HCT116 (cell line): ENCODE measurements at regions not wholly inside any gene's neighbourhood (a gene's known extent, or its start where the extent isn't known, plus 50 kb on each side); places are given as distances from the start of the nearest gene placed in this dataset.

Experiments
- POLR2A ChIP-seq: IDR thresholded peaks from 2 replicates; pipeline ENCODE4 v1.7.0; 2011; ENCODE audit warnings: borderline replicate concordance; ENCODE audit not compliant: insufficient read depth, insufficient read length; ENCODE audit errors: extremely low read depth
- SIN3A ChIP-seq: IDR thresholded peaks from 2 replicates; pipeline ENCODE4 v1.6.1; 2012; ENCODE audit warnings: low read depth

GRCh38 chr3:4033296-4033695, 234.1 kb downstream of the LRRN1 start:
- TF ChIP-seq POLR2A (no peak), SIN3A (no peak)
